ENCODE measurements at regions not wholly inside any gene's neighbourhood (a gene's known extent, or its start where the extent isn't known, plus 50 kb on each side); places are given as distances from the start of the nearest gene placed in this dataset.
A peak's percentile ranks its signal among the peaks of the same experiment; 100 is the strongest.
"Not testable (repeated sequence)": the region's sequence is repeated elsewhere in the genome, so short reads cannot be mapped to it uniquely, and the experiment has no call there.

- DNase-seq = no peak
Observed at GRCh38 chr16:14002416-14002990, 68.6 kb upstream of the MRTFB start.

GRCh38 chr16:14003074-14003570, 68.0 kb upstream of the MRTFB start:
- peak in 51 of 56 donors; percentile 1 to 93 (median 68) for DNase-seq

- no peak for DNase-seq
Observed at GRCh38 chr16:14004031-14004728, 66.9 kb upstream of the MRTFB start.

GRCh38 chr16:14004729-14005315, 66.3 kb upstream of the MRTFB start:
- DNase-seq = peak in 1 of 56 donors; percentile 10

DNA sequence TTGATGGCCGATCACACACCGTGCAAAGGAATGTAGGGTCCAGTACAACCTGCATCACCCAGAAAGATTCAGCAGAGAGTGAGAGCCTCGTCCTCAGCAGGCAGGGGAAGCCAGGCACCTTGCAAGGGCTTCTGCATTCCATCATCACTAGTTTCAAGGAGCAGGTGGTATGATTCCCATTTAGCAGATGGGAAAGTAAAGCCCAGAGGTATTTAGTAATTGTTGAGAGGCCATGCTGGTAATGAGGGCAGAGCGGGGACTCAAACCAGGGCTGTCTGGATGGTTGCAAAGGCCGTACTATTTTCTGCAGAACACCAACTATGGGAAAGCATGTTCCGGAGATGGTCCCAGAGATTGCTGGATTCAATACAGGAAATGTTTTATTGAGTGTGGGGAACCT, 65.8 kb upstream of the MRTFB start:
- DNase-seq = no peak

DNA sequence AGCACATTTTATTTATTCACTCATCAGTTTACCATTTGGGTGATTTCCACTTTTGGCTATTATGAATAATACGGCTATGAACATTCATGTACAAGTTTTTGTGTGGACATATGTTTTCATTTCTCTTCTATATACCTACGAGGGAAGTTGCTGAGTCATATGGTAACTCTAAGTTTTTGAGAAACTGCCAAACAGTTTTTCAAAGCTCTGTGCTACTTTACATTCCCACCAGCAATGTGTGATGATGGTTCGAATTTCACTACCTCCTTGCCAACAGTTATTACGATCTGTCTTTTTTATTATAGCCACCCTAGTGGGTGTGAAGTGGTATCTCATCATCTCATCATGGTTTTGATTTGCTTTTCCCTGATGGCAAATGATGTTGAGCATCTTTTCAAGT, 63.7 kb upstream of the MRTFB start:
- DNase-seq = no peak

GRCh38 chr16:14011001-14011400, 60.1 kb upstream of the MRTFB start:
- DNase-seq = no peak

GRCh38 chr16:14011846-14012245, 59.3 kb upstream of the MRTFB start:
- peak in 15 of 56 donors; percentile 1 to 61 (median 19) for DNase-seq

DNA sequence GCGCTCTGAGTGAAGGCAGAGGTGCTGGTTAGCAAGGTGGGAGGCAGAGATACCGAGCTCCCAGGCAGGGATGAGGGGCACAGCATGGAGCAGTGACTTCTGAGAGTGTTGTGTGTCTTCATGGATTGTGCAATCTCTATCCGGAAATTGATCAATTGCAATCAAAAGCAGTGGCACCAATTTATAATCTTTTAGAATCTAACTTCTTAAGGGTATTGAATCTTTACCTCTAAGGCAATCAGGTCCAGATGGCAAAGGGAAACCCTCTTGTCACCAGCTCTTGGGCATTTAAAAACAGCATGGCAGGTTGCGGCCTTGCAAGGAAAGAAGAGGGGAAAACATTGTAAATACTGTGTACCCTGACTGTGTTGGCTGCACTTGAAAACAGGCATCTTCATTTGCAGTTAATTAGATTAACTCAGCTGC, 58.0 kb upstream of the MRTFB start:
- no peak for DNase-seq

DNA sequence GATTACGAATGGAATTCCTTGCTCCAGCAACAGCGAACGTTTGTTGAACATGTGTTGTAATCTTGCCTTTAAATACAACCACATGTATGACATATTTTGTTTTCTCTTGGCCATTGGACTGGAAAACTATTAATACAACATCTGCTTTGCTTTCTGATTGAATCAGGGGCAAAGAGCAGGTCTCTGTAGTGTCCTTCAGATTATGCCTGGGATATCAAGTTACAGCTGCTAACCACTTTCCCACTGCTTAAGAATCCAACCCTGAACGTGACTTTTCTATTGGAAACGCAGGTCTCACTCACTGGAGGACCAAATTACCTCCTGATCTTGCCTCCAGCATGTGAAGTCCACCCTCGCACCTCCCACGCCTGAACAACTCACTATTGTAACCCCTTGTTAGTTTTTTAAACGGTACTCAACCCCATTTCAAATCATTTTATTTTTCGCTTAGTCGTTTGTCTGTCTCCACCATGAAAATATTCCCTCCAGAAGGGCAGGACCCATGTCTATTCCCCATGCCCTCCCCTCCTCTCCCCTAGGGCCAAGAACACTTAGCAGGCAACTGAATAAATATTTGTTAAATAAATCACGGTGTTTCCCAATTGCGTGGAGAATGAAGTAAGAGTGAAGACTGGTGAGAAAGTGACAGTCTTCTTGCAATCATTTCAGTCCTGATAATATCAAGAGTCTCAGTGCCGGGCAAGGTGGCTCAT, 57.4 kb upstream of the MRTFB start:
- DNase-seq = no peak

GRCh38 chr16:14014284-14014625, 56.9 kb upstream of the MRTFB start:
- DNase-seq = no peak

DNA sequence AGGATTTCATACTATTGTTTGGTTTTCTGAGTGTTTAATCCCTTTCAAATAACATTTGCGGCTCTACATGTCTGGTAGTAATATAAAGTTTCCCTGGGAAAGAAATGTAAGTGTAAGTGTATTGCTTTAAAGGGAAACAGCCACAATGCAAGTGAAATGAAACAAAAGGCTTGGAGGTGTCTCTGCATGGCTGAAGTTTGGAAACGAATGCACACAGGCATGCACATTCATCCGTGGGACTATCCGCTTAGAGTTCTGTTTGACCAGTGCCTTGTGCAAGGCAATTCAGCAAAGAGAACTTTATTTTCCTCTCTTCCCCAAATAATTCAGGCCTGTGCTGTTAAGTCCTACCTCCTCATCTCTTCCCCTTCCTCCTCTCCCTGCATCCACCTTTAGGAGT, 56.1 kb upstream of the MRTFB start:
- peak in 2 of 56 donors; percentile 6 to 8 for DNase-seq

DNA sequence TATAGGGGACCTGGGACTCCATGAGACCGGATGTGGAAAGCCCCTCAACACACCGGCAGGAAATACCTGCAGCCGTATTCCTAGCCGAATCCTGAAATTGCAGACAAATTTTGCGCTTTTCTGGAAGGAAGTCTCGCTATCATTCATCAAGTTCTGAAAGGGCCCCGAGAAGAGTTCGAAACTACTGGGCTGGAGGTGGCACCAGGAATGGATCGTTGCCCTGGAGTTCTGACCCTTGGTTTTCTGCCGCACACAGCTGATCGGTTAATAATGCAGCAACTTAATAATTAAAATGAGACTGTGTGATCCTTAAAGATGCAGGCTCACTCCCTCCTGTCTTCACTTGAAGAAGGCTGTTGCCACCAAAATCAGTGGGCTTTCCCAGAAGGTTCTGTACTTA, 55.7 kb upstream of the MRTFB start:
- DNase-seq = no peak

DNA sequence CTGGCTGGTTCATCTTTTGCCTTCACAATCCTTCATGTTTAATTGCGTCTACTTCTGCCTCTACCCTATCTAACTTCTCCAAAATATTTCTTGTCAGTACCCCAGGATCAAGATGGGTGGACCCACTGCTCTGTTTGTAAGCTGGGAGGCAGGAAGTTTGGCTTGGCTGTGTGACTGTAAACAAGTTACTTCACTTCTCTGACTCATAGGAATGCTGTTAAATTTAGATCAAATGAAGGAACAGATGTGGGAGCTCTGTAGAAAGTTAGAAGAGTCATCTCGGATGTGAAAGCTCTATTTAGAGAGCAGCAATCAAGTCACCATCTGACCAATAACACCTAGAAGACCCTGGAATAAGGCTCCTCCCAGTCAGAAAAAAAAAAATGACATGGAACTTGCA, 55.2 kb upstream of the MRTFB start:
- DNase-seq = peak in 2 of 56 donors; percentile 3 to 8

DNA sequence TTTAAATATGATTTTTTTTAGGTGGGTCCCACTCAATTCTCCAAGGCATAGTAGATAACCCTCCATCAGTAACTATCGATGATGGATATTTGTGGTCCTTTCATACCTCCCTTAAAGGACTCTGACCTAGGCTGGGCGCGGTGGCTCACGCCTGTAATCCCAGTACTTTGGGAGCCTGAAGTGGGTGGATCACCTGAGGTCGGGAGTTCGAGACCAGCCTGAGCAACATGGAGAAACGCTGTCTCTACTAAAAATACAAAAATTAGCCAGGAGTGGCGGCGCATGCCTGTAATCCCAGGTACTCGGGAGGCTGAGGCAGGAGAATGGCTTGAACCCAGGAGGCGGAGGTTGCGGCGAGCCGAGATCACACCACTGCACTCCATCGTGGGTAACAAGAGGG, 54.8 kb upstream of the MRTFB start:
- not testable (repeated sequence) for DNase-seq

GRCh38 chr16:14017886-14018285, 53.2 kb upstream of the MRTFB start:
- DNase-seq = no peak

DNA sequence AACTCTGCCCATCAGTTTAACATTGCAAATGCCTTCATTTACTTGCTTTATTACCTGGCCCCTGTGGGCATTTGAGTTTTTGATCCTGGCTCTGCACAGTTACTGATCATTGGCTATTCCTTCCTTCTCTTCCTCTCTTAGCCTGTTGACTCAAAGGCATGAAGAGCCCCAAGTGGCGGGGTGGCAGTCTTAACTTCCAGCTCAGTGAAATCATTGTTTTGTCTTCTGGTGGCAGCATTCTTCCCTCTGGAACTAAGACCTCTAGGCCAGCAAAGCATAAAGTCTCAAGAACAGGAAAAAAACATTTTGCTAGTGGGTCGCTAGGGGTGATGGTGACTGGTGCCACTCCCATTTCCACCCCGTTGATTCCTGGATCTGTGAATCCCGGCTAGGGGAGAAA, 52.3 kb upstream of the MRTFB start:
- DNase-seq = no peak

DNA sequence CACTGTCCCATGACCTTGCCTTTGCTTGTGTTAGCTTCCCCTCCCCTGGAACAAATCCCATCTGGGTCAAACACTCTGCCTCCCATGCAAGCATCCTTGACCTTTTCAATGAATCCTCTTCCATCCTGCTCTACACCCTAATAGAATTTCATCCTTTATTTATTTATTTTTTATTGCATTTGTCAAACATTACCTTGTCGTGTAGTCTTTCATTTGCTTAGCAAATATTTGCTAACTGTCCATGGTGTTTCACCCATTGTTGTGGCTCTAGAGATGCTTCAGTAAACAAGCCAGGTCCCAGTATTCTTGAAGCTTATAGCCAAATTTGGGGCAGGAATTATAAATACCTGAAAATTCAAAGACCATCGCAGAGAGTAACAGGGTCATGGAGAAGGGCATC, 51.0 kb upstream of the MRTFB start:
- no peak for DNase-seq
